Vagina (tissue), 2 donors: ENCODE measurements at regions not wholly inside any gene's neighbourhood (a gene's known extent, or its start where the extent isn't known, plus 50 kb on each side); places are given as distances from the start of the nearest gene placed in this dataset.

ENCODE experiments used
- POLR2A ChIP-seq, 2 donors: fragments of 450-650 bp; IDR thresholded peaks; one replicate each; pipeline ENCODE4 v1.6.1; 2017; ENCODE audit warnings: antibody characterized with exemption in 2 of 2, mild to moderate bottlenecking in 2 of 2, moderate library complexity in 2 of 2
- POLR2AphosphoS5 ChIP-seq, 2 donors: sonication (generic); formaldehyde crosslinking; IDR thresholded peaks; one replicate each; pipeline ENCODE4 v1.9.0; 2017; ENCODE audit warnings: antibody characterized with exemption in 2 of 2, mild to moderate bottlenecking in 2 of 2, low read depth in 1 of 2; ENCODE audit not compliant: insufficient read depth in 1 of 2

DNA sequence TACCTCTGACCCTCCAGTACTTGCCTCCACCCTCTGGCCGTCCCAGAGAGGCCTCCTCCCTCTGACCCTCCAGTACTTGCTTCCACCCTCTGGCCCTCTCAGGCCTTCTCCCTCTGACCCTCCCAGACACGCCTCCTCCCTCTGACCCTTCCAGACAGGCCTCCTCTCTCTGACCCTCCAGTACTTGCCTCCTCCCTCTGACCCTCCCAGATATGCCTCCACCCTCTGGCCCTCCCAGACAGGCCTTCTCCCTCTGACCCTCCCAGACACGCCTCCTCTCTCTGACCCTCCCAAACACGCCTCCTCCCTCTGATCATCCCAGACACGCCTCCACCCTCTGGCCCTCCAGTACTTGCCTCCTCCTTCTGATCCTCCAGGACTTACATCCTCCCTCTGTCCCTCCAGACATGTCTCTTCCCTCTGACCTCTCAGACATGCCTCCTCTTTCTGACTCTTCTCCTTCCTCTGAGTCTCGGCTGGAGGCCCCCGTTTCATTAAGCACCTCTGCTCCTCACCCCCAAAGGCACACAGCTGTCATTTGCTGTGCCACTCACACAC lies 71.9 kb downstream of the PHETA1 start:
- TF ChIP-seq POLR2AphosphoS5 (IDR thresholded peaks at IDR 0.05; ENCODE audit: insufficient read depth in 1 of 2, low read depth in 1 of 2) (no peak), POLR2A (IDR thresholded peaks at IDR 0.05) (no peak)
